ENCODE measurements at regions not wholly inside any gene's neighbourhood (a gene's known extent, or its start where the extent isn't known, plus 50 kb on each side); places are given as distances from the start of the nearest gene placed in this dataset.

- in situ Hi-C loops (cut with MboI): no loop called here
- FAIRE-seq: no peak
- no peak overlapping the region for H3K4me3 ChIP-seq
- ATAC-seq: no peak
- H3K79me2 ChIP-seq (ENCODE audit: control insufficient read depth, insufficient read depth, low read length): no peaks in the 10 kb centered on the region
- H4K20me1 ChIP-seq (replicated peaks; ENCODE audit: control insufficient read depth, insufficient read depth, low read length): no peaks in the 10 kb centered on the region
- WGBS (ENCODE audit: insufficient coverage, low coverage, missing lambda C conversion rate): 0% methylated on average over 2 of the region's 2 CpGs
- no peaks in the 10 kb centered on the region for H3K9me1 ChIP-seq (ENCODE audit: control insufficient read depth, insufficient read depth, low read length)
- CTCF ChIA-PET (ENCODE audit: low intra/inter-chr PET ratio): no interaction called here
- no peaks in the 10 kb centered on the region for H3K4me1 ChIP-seq (replicated peaks in 1 of 2; ENCODE audit: control insufficient read depth in 2 of 2, insufficient read depth in 2 of 2, low read length in 2 of 2)
- BruUV-seq (replicated peaks): no TSS peak
- H3K27ac ChIP-seq (ENCODE audit: extremely low read depth, low read depth, low read length): no peak overlapping the region
- intact Hi-C loops (cut with micrococcal nuclease): no loop called here
- POLR2A ChIA-PET: no interaction called here
- no peak for DNase-seq (ENCODE audit: extremely low read depth in 1 of 4, low spot score in 3 of 4)
- H3K9ac ChIP-seq (ENCODE audit: insufficient read depth in 1 of 2, low read depth in 2 of 2, low read length in 2 of 2): no peak overlapping the region
- H3K4me2 ChIP-seq (ENCODE audit: insufficient read depth, low read length): no peak overlapping the region
- no peaks in the 10 kb centered on the region for H3K36me3 ChIP-seq (ENCODE audit: control insufficient read depth, insufficient read depth, low read length)
- no peak for TF ChIP-seq BCOR (IDR thresholded peaks at IDR 0.05)
- no peak for TF ChIP-seq FOXJ2 (tag; IDR thresholded peaks at IDR 0.05)
- TF ChIP-seq ARID2 (IDR thresholded peaks at IDR 0.05): no peak
- TF ChIP-seq HMG20B (CRISPR knock-in tag; IDR thresholded peaks at IDR 0.05): no peak
- no peak for TF ChIP-seq NCOA1 (IDR thresholded peaks at IDR 0.05; ENCODE audit: low read depth)
- no peak for TF ChIP-seq CHD1 (IDR thresholded peaks at IDR 0.05; ENCODE audit: low read length)
- no peak for TF ChIP-seq KLF16 (IDR thresholded peaks at IDR 0.05)
- no peak for TF ChIP-seq FOSL1 (tag; conservative IDR thresholded peaks at IDR 0.05)
- no peak for TF ChIP-seq USF2 (CRISPR knock-in tag; IDR thresholded peaks at IDR 0.05)
- no peak for TF ChIP-seq ZNF175 (CRISPR knock-in tag; IDR thresholded peaks at IDR 0.05; ENCODE audit: low read depth)
- no peak overlapping the region for H2AFZ ChIP-seq (ENCODE audit: low read depth, low read length)
- H3K9me3 ChIP-seq (replicated peaks; ENCODE audit: control insufficient read depth, insufficient read depth, low read depth, low read length): no peaks in the 10 kb centered on the region
- no peaks in the 10 kb centered on the region for H3K27me3 ChIP-seq (ENCODE audit: control insufficient read depth in 2 of 2, insufficient read depth in 2 of 2, low read length in 2 of 2)
Observed at GRCh38 chr4:170770664-170771063, 680.9 kb upstream of the AADAT start.

Measured in K562 (cell line).